ENCODE measurements at regions not wholly inside any gene's neighbourhood (a gene's known extent, or its start where the extent isn't known, plus 50 kb on each side); places are given as distances from the start of the nearest gene placed in this dataset.

- TF ChIP-seq TSHZ2 (CRISPR knock-in tag; IDR thresholded peaks at IDR 0.05): no peak
- no peak for TF ChIP-seq RARB (CRISPR knock-in tag; IDR thresholded peaks at IDR 0.05)
- TF ChIP-seq PPARA (CRISPR knock-in tag; IDR thresholded peaks at IDR 0.05; ENCODE audit: borderline replicate concordance): no peak
- no peak for TF ChIP-seq TCF4 (CRISPR knock-in tag; IDR thresholded peaks at IDR 0.05; ENCODE audit: borderline replicate concordance)
- TF ChIP-seq, protein P1, sequence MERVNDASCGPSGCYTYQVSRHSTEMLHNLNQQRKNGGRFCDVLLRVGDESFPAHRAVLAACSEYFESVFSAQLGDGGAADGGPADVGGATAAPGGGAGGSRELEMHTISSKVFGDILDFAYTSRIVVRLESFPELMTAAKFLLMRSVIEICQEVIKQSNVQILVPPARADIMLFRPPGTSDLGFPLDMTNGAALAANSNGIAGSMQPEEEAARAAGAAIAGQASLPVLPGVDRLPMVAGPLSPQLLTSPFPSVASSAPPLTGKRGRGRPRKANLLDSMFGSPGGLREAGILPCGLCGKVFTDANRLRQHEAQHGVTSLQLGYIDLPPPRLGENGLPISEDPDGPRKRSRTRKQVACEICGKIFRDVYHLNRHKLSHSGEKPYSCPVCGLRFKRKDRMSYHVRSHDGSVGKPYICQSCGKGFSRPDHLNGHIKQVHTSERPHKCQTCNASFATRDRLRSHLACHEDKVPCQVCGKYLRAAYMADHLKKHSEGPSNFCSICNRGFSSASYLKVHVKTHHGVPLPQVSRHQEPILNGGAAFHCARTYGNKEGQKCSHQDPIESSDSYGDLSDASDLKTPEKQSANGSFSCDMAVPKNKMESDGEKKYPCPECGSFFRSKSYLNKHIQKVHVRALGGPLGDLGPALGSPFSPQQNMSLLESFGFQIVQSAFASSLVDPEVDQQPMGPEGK (CRISPR knock-in tag; IDR thresholded peaks at IDR 0.05; ENCODE audit: borderline replicate concordance): no peak
- no peak for TF ChIP-seq ZNF565 (CRISPR knock-in tag; conservative IDR thresholded peaks at IDR 0.05; ENCODE audit: low read depth)
These were observed 57.6 kb upstream of the SLC6A11 start (continued) for GRCh38 chr3:10758304-10759037.

- ATAC-seq: no peak
These were observed 56.5 kb upstream of the SLC6A11 start for GRCh38 chr3:10759495-10759894.

DNA sequence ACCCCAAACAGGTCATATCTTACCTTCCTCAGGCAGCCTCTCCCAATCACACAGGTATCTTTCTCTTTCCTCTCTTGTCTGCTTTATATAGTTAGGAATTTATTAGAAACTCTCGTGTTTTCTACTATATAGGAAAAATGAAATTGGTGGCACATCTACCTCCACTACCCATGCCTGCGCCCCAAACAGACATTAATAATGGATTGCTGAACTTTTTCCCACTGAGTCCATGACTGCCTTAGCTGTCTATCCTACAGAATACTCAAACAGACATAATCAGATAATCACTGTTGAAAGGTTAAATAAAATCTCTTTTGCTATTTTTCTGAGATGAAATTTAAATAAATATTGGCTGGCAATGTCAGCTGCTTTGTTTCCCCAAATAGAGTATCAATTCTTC is 55.8 kb upstream of the SLC6A11 start:
- no peak for TF ChIP-seq ZFP3 (CRISPR knock-in tag; IDR thresholded peaks at IDR 0.05)
- no peak for TF ChIP-seq TSHZ2 (CRISPR knock-in tag; IDR thresholded peaks at IDR 0.05)
- TF ChIP-seq ARNTL (CRISPR knock-in tag; IDR thresholded peaks at IDR 0.05; ENCODE audit: borderline replicate concordance, low read depth): no peak
- no peak for TF ChIP-seq TCF4 (CRISPR knock-in tag; IDR thresholded peaks at IDR 0.05; ENCODE audit: borderline replicate concordance)
- no peak for TF ChIP-seq ZNF8 (CRISPR knock-in tag; IDR thresholded peaks at IDR 0.05)
- TF ChIP-seq SNAI2 (CRISPR knock-in tag; IDR thresholded peaks at IDR 0.05): no peak
- TF ChIP-seq ZNF70 (CRISPR knock-in tag; IDR thresholded peaks at IDR 0.05): no peak
- TF ChIP-seq, protein P1 (CRISPR knock-in tag; IDR thresholded peaks at IDR 0.05; ENCODE audit: borderline replicate concordance): no peak
- no peak for TF ChIP-seq ZFP30 (CRISPR knock-in tag; IDR thresholded peaks at IDR 0.05)
- no peak for TF ChIP-seq CSDC2 (CRISPR knock-in tag; IDR thresholded peaks at IDR 0.05)
- no peak for TF ChIP-seq ZNF565 (CRISPR knock-in tag; conservative IDR thresholded peaks at IDR 0.05; ENCODE audit: low read depth)
- TF ChIP-seq GLIS3 (CRISPR knock-in tag; IDR thresholded peaks at IDR 0.05): no peak
- no peak for TF ChIP-seq ESRRG (CRISPR knock-in tag; IDR thresholded peaks at IDR 0.05)
- no peak for TF ChIP-seq BACH2 (CRISPR knock-in tag; IDR thresholded peaks at IDR 0.05; ENCODE audit: borderline replicate concordance)
- TF ChIP-seq ZC3H10 (CRISPR knock-in tag; IDR thresholded peaks at IDR 0.05): no peak
- no peak for TF ChIP-seq TOX (CRISPR knock-in tag; IDR thresholded peaks at IDR 0.05; ENCODE audit: borderline replicate concordance)
- TF ChIP-seq, protein P2, sequence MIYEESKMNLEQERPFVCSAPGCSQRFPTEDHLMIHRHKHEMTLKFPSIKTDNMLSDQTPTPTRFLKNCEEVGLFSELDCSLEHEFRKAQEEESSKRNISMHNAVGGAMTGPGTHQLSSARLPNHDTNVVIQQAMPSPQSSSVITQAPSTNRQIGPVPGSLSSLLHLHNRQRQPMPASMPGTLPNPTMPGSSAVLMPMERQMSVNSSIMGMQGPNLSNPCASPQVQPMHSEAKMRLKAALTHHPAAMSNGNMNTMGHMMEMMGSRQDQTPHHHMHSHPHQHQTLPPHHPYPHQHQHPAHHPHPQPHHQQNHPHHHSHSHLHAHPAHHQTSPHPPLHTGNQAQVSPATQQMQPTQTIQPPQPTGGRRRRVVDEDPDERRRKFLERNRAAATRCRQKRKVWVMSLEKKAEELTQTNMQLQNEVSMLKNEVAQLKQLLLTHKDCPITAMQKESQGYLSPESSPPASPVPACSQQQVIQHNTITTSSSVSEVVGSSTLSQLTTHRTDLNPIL (CRISPR knock-in tag; IDR thresholded peaks at IDR 0.05; ENCODE audit: low read depth): no peak
- no peak for TF ChIP-seq ISL1 (CRISPR knock-in tag; IDR thresholded peaks at IDR 0.05)
- TF ChIP-seq RARB (CRISPR knock-in tag; IDR thresholded peaks at IDR 0.05): no peak
- no peak for ATAC-seq

More at GRCh38 chr3:10759495-10759894, 56.5 kb upstream of the SLC6A11 start:
- TF ChIP-seq GLIS3 (CRISPR knock-in tag; IDR thresholded peaks at IDR 0.05): no peak
